GM23248 (cell line): ENCODE measurements at regions not wholly inside any gene's neighbourhood (a gene's known extent, or its start where the extent isn't known, plus 50 kb on each side); places are given as distances from the start of the nearest gene placed in this dataset.

Source experiments
- EZH2 ChIP-seq: fragments of 200-600 bp; sonication (generic); IDR thresholded peaks from 2 replicates; pipeline ENCODE4 v1.6.1; 2018; ENCODE audit warnings: antibody characterized with exemption, mild to moderate bottlenecking; ENCODE audit not compliant: insufficient read depth, poor library complexity, severe bottlenecking
- EZH2phosphoT487 ChIP-seq: fragments of 200-600 bp; sonication (generic); IDR thresholded peaks from 2 replicates; pipeline ENCODE4 v1.6.1; 2018; ENCODE audit warnings: antibody characterized with exemption, moderate library complexity, mild to moderate bottlenecking, low read depth; ENCODE audit not compliant: insufficient read depth

DNA sequence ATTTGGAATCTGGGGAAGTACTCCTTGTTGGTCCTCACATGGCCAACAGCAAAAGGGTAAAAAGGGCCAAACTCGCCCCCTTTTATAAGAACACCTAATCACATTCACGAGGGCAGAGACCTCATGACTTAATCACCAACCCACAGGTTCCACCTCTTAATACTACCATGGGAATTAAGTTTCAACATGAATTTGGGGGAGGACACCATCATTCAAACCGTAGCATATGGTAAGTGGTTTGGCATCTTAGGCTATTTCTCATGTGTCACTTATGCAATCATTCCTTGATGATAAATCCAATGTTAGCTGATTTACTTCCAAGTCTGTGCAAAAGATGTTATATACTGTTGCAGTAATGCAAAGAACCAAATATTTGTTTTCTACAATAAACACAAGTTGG lies 302.9 kb upstream of the FAM241A start:
- TF ChIP-seq EZH2 (no peak), EZH2phosphoT487 (no peak)
